GM19455 (cell line): ENCODE measurements at regions not wholly inside any gene's neighbourhood (a gene's known extent, or its start where the extent isn't known, plus 50 kb on each side); places are given as distances from the start of the nearest gene placed in this dataset.
"Not testable (repeated sequence)": the region's sequence is repeated elsewhere in the genome, so short reads cannot be mapped to it uniquely, and the experiment has no call there.

Experiments used
- ATAC-seq: cut with Tn5 transposase; IDR thresholded peaks from one replicate; pipeline ENCODE4 v1.9.1; 2021; ENCODE audit not compliant: unreplicated experiment

DNA sequence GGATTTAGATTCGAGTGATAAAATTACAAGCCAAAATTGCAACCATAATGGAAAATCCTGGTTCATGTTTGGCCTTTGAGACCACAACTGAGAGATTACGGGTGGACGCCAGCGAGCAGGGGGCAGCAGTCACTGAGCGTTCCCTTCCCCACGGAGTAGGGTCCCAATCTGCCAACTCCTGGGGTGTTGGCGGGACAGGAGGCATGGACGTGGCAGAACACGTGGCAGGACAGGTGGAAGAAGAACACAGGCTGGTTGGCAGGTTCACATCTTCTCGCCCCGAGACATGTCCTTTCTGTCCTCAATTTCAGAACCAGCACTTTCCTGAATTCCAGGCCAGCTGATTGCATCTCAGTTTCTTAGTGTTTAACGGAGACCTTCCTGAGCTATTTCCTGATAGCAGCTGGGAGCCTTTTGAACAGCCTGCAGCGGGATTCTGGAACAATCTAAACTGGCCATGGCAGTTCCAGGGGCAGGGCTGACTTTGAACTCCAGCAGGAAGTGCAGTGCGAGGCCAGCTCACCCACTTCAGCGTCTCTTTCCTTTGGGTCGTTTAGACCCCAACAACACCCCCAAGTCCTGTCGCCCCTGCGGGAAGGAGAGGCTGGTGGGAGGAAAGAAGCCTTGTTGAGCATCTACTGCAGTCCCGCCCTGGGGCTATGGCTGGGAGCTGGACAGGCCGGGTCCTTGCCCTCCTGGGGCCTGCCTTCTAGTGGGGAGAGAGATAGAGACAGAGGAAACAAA is 159.1 kb upstream of the FOXF1 start:
- ATAC-seq: no peak

DNA sequence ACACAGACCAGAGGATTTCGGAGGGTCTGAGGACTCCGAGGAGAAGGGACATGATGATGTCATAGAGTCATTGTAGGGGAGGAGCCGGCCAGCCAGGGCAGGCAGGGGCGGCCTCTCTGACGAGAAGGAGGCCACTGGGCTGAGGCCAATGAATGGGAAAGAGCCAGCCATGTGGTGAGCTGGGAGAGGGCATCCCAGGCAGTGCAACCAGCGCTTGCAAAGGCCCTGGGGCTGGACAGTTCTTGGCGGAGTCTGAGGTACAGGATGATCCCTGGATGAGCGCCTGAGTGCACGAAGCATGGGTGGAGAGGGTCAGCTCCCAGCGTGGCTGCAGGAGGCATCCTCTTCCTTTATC is 158.6 kb upstream of the FOXF1 start:
- ATAC-seq: not testable (repeated sequence)

DNA sequence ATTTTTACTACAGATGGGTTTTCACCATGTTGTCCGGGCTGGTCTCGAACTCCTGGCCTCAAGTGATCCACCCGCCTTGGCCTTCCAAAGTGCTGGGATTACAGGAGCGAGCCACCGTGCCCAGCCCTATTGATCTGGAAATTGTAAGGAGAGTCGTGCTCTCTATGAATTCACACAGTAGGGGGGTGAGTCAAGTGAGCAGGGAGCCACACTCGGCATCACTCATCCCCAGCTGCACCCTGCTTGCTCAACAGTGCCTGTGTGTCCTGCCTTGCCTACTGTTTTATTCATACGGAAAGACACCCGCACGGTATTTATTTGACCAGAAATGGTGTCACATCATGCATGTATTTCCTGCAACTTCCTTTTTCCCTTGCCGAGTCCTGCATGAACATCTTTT is 157.2 kb upstream of the FOXF1 start:
- no peak for ATAC-seq

DNA sequence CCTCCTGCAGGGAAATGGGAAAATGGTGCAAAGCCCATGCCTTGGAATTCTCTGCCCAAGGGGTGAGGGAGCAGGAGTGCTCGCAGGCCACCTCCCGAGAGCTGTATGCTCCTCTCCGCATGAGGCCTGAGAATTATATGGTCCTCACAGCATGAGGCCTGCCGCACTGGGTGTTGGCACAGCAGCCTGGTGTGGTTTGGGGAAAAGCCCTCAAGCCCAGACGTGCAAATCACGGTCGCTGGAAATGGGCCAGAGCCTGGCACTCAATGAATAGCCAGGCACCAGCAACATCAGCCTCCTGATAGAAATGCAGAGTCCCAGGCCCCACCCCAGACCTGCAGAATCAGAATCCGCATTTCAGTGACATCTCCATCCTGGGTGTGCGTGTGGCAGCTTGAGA is 156.4 kb upstream of the FOXF1 start:
- no peak for ATAC-seq

DNA sequence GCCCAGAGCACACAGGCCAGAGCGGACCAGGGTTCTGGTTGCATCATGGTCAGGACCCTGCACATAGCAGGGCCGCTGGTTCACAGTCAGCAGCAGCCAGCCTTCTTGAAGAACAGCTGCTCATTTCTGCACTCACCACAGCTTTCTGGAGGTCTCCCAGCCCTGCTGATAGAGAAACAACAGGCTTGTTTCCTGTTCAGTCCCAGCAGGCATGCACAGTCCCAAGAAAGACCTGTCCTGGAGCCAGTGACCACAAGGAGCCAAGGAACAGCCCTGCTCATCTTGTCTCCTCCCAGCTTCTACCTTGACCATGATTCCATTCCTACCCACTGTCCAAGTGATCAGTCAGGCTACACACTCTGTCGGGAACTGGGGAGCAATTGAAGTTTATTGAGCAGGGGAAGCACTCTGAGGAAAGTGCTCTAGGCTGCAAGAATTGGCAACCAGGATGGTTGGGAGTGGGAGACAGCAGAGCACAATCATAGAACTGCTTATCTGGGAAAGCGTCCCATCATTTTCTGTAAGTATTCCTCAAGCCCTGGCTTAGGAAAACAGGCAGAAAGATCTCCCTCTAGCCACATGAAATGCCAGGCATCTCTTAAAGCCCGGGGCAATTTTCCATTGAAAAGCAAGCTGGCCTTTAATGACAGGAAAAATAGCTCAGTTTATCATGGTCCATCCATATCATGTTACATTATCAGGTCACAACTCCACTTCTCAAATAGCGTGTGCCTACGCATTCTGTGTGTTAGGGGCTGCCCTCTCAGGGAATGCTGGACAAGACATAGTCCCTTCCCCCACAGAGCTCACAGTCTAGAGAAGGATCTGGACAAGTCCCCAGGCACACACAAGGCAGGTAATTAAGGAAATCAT is 155.4 kb upstream of the FOXF1 start:
- ATAC-seq: no peak

DNA sequence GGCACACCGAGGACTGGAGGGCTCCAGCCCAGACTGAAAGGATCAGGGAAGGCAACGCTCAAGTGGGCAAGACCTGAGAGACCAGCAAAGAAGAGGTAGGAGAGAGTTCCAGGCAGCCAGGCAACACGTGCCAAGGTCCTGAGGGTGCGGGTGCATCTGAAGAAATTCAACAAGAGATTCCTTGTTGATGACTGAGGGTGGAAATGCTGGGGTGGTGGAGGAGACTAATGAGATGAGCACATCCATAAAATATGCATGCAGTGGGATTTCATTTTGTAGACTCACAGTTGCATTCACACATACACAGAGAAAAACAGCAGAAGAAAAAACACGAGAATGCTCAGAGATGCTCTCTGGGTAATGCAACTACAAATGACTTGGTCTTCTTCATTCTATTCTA is 154.8 kb upstream of the FOXF1 start:
- ATAC-seq: no peak

DNA sequence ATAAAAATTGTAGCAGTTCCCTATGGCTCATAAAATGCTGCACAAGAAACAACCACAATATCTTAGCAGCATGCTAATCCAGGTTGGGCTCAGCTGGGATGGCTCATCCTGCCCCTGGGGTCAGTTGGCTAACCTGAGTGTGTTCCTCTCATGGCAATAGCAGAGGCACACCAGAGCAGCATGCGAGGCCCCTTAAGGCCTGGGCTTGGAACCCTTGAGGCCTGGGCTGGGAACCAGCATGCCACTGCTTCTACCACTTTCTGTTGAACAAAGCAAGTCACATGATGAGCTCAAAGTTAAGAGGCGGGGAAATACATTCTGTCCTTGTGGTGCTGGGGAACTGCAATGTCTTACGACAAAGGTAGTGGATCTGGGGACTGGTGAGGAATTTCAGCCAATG is 154.4 kb upstream of the FOXF1 start:
- no peak for ATAC-seq

DNA sequence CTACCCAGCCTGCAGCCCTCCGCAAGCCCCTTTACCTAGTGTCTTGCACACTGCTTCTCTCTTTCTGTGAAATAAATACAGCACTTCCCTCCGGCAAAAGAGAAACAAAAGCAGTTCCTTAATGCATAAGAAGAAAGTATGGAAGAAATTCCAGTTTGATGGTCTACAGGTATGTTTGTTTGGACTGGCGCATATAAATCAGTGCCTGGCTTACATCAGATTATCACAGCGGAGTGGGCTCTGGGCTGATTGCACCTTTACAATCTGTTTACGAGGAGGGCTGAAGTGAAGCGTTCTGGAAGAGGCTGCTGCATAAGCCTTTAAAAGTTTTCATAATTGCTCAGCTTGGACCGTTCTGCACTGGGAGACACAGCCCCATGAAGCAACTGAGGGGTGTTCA is 153.5 kb upstream of the FOXF1 start:
- ATAC-seq: no peak

DNA sequence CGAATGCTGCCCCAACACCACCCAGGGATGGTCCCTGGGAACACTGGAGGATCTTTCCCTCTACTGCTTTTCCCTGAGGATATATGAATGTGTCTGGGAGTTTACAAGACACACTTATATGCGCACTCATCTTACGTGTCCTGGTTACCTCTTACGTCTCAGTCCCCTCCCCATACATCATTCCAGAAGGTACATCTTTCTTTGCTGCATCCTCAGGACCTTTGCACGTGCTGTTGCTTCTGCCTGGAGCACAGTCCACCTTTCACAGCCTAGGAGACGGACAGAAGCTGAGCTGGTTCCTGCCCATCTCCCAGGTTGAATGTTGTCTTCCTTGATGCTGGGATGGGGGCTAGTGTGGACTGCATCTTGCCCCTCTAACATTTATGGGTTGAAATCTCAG is 153.0 kb upstream of the FOXF1 start:
- ATAC-seq: no peak

DNA sequence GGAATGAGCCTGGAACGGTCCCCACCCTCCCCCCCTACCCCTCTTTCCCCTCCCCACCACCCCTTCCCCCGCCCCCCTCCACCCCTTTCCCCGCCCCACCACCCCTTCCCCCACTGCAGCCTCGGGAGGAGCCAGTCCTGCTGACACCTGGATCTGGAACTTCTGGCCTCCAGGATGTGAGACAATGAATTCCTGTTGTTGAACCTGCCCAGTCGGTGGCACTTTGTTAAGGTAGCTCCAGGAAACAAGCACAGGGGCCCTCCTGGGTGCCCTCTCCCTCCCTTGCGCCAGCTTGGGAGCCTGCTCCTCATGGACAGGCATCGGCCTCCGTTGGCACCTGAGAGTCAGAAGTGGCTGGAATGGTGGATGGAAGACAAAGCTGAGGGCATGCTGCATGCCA is 152.4 kb upstream of the FOXF1 start:
- no peak for ATAC-seq

DNA sequence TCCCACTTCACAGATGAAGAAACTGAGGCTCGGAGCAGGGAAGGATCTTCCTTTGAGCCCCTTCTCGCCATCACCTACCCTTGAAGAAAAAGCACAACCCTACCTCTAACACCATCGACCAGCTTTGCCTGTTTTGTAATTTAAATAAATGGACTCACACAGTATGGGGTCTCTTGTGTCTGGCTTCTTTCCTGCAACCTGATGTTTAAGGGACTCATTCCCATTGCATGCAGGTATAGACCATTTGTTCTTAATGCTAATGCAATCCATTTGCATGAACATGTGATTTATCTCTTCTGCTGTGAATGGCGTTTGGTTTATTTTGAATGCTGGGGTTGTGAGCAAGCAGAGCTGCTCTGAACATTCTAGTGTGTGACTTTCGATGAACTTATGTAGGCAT is 150.8 kb upstream of the FOXF1 start:
- ATAC-seq: no peak

DNA sequence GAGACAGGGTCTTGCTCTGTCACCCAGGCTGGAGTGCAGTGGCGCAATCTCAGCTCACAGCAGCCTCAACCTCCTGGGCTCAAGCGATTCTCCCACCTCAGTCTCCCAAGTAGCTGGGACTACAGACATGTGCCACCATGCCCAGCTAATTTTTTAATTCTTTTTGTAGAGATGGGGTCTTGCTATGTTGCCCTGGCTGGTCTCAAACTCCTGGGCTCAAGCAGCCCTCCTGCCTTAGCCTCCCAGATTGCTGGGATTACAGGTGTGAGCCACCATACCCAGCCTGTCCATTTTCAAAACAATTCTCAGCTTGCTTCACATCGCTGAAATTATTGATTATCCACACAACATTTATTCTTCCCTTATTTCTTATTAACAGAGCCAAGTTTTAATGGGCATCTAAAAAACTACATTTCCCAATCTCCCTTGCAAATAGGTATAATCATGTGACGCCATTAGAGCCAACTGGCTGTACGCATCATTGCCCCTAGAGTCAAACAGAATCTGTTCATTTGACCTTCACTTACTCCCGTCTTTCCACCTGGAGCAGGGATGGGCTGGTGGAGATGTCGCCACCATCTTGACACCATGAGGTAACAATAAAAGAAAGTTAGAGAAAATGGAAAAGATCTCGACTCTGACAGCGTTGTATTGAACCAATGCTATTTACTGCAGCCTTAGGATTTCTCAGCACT is 148.0 kb upstream of the FOXF1 start:
- no peak for ATAC-seq

DNA sequence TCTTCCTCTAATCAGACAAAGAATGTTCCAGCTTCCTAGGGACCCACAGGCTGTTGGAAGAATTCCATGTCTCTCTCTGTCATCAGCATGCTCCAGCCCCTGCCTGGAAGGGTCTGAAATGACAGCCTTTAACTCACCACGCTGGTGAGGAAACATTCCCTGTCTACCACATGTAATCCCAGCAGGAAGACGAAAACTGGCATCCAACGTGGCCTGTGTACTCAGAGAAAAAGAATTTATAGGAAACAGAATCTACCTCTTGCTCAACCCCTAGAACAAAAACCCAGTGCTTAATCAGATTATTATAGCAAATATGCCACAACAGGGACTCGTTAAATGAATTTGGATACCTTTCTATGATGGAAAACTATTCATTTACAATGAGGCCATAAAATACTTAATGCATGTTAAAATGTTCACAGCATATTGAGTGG is 147.3 kb upstream of the FOXF1 start:
- ATAC-seq: no peak

DNA sequence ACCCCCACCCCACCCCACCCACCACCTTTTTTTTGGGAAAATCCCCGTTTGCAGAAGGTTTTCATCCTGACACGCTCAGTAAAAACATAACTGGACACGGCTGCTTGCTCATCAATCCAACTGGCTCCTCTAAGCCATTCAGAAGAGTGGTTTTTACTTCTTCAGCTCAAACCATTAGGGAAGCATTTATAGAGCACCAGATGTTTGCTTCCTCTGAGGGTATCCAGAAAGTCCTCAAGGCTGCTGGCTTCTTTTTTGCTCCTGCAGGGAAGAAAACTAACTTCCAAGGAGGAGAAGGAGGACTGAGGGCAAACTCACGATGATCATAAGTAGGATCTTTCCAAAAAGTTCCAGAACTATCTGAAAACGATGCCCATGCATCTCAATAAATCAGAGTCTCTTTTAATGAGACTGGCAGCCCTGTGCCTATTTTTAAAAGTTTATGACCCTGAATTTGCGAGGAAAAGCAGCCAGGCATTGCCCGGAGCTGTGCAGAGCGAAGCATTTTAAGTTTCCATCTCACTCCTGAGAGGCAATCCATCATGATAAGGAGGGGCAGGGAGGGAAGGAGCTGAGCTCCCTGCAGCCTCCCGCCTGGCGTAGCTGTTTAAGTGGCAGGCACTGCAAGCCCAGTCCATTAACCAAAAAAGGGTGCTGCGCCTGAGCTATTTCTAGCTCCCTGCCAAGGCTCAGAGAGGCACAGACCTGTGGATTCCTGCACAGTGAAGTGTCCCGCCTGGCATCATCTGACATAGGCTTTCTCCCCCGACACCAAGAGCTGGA is 146.3 kb upstream of the FOXF1 start:
- ATAC-seq: no peak

DNA sequence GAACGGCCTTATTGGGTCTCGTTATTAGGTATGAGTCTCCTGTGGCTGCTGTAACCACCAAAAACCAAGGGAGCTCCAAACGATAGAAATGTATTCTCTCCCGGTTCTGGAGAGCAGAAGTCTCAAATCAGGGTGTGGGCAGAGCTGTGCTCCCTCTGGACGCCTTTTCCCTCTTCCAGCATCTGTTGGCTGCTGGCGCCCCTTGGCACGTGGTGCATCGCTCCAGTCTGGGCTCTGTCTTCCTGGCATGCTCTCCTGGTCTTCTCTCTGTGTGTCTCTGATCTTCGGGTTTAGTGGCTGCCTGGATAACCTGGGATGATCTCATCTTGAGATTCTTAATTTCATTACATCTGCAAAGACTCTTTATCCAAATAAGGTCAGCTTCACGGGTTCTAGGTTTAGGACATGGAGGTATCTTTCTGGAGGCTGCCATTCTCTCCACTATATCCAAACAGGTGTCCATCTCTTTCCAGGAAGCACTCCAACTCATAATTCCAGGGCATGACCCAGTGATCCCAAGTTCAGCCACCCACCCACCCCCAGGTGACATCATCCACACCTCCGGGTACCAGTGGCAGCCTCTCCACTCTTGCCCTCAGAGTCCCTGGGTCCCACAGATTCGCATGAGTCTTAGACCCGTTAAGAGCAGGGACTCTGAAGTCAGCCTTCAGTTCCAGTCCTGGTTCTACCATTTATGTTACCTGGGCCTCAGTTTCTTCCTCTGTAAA is 145.5 kb upstream of the FOXF1 start:
- no peak for ATAC-seq

DNA sequence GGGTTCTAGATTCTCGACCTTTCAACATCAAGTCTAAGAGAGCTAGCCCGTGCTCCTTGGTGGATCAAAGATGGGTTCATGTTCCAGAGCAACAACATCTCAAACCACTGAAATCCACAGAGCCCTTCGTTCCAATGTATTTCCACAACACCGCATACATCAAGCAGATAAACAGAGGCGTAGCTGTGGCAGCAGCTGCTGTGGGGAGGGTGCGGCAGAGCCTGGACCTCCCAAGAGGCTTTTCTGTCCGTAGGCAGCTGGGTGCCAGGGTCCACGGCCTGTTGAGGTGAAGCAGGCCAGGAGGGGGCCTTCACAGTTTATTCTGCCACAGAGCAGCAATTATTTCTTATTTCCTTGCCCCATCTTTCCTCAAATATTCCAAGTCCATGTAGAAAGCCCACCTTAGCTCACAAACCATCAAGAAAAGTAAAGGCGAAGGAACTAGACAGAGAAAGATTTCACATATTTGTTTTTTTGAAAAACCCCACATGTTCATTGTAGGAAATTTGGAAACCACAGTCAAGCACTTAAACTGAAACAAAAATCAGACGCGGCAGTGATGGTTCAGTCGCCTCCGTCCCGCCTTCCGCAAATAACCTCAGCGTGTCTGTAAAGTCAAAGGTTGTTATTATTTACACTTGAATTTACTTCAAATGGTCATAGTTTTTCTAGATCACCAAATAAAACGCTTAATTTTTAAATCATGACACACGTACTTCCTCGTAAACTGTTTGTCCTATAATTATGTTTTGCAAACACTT is 144.6 kb upstream of the FOXF1 start:
- ATAC-seq: no peak

DNA sequence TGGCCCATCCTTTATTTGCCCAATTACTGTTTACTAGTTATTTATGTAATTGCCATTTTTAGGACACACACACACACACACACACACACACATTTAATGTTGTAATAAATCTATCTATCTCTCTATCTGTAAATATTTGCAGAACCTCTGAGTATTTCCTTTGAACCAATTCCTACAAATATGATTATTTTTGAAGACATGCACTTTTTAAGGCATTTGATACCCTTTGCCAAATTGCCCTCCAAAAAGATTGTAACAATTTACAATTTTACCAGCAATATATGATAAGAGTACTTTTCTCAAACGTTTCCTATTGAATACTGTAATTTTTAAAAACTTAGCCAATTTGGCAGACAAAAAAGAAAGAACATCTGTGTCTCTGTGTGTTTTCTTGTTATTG is 143.8 kb upstream of the FOXF1 start:
- no peak for ATAC-seq

DNA sequence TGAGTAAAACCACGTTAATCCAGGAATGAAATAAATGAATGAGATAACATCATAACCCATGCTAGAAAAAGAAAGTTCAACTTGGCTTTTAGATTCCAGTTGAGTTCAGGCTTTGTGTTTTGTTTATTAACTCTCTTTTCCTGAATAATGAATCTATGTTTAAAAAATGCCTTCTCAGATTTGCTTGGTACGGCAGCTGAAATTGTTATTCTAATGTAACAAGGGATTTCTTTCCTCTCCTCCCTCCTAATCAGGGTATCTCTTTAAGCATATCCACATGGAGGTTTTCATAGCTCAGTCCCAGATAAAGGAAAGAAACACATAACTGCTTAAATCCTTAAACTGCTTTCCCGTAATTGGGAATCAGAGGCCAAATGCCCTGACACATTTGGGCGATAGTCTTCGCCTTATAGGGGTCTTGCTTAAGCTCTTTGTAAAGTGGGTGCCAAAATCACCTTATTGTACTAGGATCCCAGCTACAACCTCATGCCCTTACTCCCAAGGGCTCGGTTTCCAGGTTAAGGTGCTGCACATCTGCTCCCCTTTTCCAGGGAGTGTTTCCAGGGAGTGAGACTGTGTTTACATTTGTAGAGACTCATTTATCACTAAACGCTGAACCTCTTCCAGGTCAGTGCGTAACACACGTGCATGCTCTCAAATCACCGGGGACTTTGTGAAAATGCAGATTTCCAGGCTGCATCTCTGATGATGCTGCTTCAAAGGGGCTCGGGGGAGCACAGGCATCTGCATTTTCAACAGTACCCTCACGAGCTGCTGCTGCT is 142.8 kb upstream of the FOXF1 start:
- no peak for ATAC-seq

DNA sequence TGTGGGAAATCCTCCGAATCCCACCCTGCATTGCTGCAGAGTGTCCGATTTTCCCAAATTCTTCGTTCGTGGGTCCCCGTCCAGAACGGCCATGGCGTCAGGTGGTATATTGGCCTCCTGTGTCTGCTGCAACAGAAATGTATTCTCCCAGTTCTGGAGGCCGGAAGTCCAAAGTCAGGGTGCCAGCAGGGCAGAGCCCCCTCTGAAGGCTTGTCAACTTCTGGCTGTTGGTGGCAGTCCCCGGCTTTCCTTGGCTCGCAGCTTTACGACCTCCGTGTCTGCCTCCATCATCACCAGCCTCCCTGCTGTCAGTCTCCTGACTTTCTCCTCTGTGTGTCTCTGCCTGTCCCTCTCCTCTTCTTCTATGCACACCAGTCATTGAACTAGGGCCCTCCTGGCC is 142.1 kb upstream of the FOXF1 start:
- ATAC-seq: no peak
